ENCODE measurements at regions not wholly inside any gene's neighbourhood (a gene's known extent, or its start where the extent isn't known, plus 50 kb on each side); places are given as distances from the start of the nearest gene placed in this dataset.

- DNase-seq (ENCODE audit: low read depth in 2 of 2) = no peak
Observed at GRCh38 chr12:31867292-31867691, 91.9 kb upstream of the RESF1 start.

GRCh38 chr12:31866523-31866922 lies 92.7 kb upstream of the RESF1 start:
- DNase-seq (ENCODE audit: low read depth in 2 of 2) = no peak

GRCh38 chr12:31865023-31865422 lies 94.2 kb upstream of the RESF1 start:
- DNase-seq (ENCODE audit: low read depth in 2 of 2) = no peak

- no peak for DNase-seq (ENCODE audit: low read depth in 2 of 2)
Observed at GRCh38 chr12:31861360-31861759, 97.9 kb upstream of the RESF1 start.

- no peak for DNase-seq (ENCODE audit: low read depth in 2 of 2)
Observed at GRCh38 chr12:31860401-31860800, 98.8 kb upstream of the RESF1 start.

- no peak for DNase-seq (ENCODE audit: low read depth in 2 of 2)
Observed at GRCh38 chr12:31859232-31859977, 99.8 kb upstream of the RESF1 start.

GRCh38 chr12:31855427-31855826 lies 103.8 kb upstream of the RESF1 start:
- DNase-seq (ENCODE audit: low read depth in 2 of 2) = no peak

GRCh38 chr12:31853977-31854376 lies 105.2 kb upstream of the RESF1 start:
- no peak for DNase-seq (ENCODE audit: low read depth in 2 of 2)

GRCh38 chr12:31853520-31853919 lies 105.7 kb upstream of the RESF1 start:
- DNase-seq (ENCODE audit: low read depth in 2 of 2) = no peak

- no peak for DNase-seq (ENCODE audit: low read depth in 2 of 2)
Observed at GRCh38 chr12:31850268-31850667, 108.9 kb upstream of the RESF1 start.

- DNase-seq (ENCODE audit: low read depth in 2 of 2) = no peak
Observed at GRCh38 chr12:31849090-31849687, 110.0 kb upstream of the RESF1 start.

GRCh38 chr12:31846405-31846804 lies 112.8 kb upstream of the RESF1 start:
- DNase-seq (ENCODE audit: low read depth in 2 of 2) = no peak

GRCh38 chr12:31845613-31846322 lies 113.4 kb upstream of the RESF1 start:
- no peak for DNase-seq (ENCODE audit: low read depth in 2 of 2)

GRCh38 chr12:31843398-31844095 lies 114.7 kb upstream of the AMN1 start:
- DNase-seq (ENCODE audit: low read depth in 2 of 2) = no peak

- DNase-seq (ENCODE audit: low read depth in 2 of 2) = no peak
Observed at GRCh38 chr12:31837913-31838312, 109.1 kb upstream of the AMN1 start.

GRCh38 chr12:31835276-31835882 lies 106.6 kb upstream of the AMN1 start:
- no peak for DNase-seq (ENCODE audit: low read depth in 2 of 2)

GRCh38 chr12:31834150-31834549 lies 105.3 kb upstream of the AMN1 start:
- DNase-seq (ENCODE audit: low read depth in 2 of 2) = no peak

- peak in 1 of 2 donors; percentile 9 for DNase-seq (ENCODE audit: low read depth in 2 of 2)
Observed at GRCh38 chr12:31832740-31833729, 104.2 kb upstream of the AMN1 start.

GRCh38 chr12:31828071-31828470 lies 99.2 kb upstream of the AMN1 start:
- DNase-seq (ENCODE audit: low read depth in 2 of 2) = no peak

GRCh38 chr12:31822761-31823160 lies 93.9 kb upstream of the AMN1 start:
- no peak for DNase-seq (ENCODE audit: low read depth in 2 of 2)

GRCh38 chr12:31821484-31821883 lies 92.7 kb upstream of the AMN1 start:
- DNase-seq (ENCODE audit: low read depth in 2 of 2) = no peak

Data from stimulated activated CD8-positive, alpha-beta memory T cell treated with anti-CD3 and anti-CD28 coated beads, Interleukin-15, amount 100 ng/mL, for 48 hours (primary cell).